Neuronal stem cell (in vitro differentiated cells): ENCODE measurements at regions not wholly inside any gene's neighbourhood (a gene's known extent, or its start where the extent isn't known, plus 50 kb on each side); places are given as distances from the start of the nearest gene placed in this dataset.
A peak's percentile ranks its signal among the peaks of the same experiment; 100 is the strongest.

Experiments used
- DNase-seq: peaks from one replicate; pipeline ENCODE4 v3.0.0-alpha.2; 2013; ENCODE audit warnings: low spot score
- H2AFZ ChIP-seq: one replicate; pipeline ENCODE4 v1.6.1; 2013; ENCODE audit warnings: mild to moderate bottlenecking, low read length, inconsistent platforms
- H2AK5ac ChIP-seq: 2 replicates; pipeline ENCODE4 v1.6.1; 2013; ENCODE audit warnings: low read depth, mild to moderate bottlenecking, inconsistent platforms, low read length, moderate library complexity, mixed read lengths
- H2BK120ac ChIP-seq: 2 replicates; pipeline ENCODE4 v1.6.1; 2013; ENCODE audit warnings: low read depth, mild to moderate bottlenecking, inconsistent platforms, low read length, moderate library complexity, mixed read lengths
- H2BK12ac ChIP-seq: one replicate; pipeline ENCODE4 v1.6.1; 2013; ENCODE audit warnings: low read length, inconsistent platforms
- H2BK15ac ChIP-seq: 2 replicates; pipeline ENCODE4 v1.6.1; 2013; ENCODE audit warnings: mild to moderate bottlenecking, low read length, inconsistent platforms, mixed read lengths
- H2BK5ac ChIP-seq: one replicate; pipeline ENCODE4 v1.6.1; 2013; ENCODE audit warnings: inconsistent platforms, mild to moderate bottlenecking, low read length, moderate library complexity
- H3K14ac ChIP-seq: one replicate; pipeline ENCODE4 v1.6.1; 2013; ENCODE audit warnings: low read length, inconsistent platforms
- H3K18ac ChIP-seq: 2 replicates; pipeline ENCODE4 v1.6.1; 2013; ENCODE audit warnings: low read length, inconsistent platforms
- H3K23ac ChIP-seq: 2 replicates; pipeline ENCODE4 v1.6.1; 2013; ENCODE audit warnings: low read depth, mild to moderate bottlenecking, mixed read lengths, low read length, inconsistent platforms; ENCODE audit not compliant: poor library complexity
- H3K27ac ChIP-seq: replicated peaks from 3 replicates; pipeline ENCODE4 v1.5.1; 2013; ENCODE audit warnings: low read length, inconsistent platforms
- H3K27me3 ChIP-seq, 3 experiments: 2 replicates each; pipeline ENCODE4 v1.6.1; 2013; ENCODE audit warnings: low read length in 3 of 3, mild to moderate bottlenecking in 2 of 3, inconsistent platforms in 1 of 3, low read depth in 1 of 3, mixed read lengths in 1 of 3, moderate library complexity in 1 of 3; ENCODE audit not compliant: control insufficient read depth in 3 of 3, insufficient read depth in 3 of 3
- H3K36me3 ChIP-seq, 2 donors: replicated peaks in 1 of 2; 2 replicates each; pipeline ENCODE4 v1.6.1; 2013; ENCODE audit warnings: low read length in 2 of 2; ENCODE audit not compliant: control insufficient read depth in 2 of 2, insufficient read depth in 2 of 2
- H3K4ac ChIP-seq: 2 replicates; pipeline ENCODE4 v1.6.1; 2013; ENCODE audit warnings: inconsistent platforms, mild to moderate bottlenecking, low read length, moderate library complexity
- H3K4me1 ChIP-seq, 2 donors: 1 replicate in 1 of 2; 2 replicates in 1 of 2; pipeline ENCODE4 v1.6.1; 2013; ENCODE audit warnings: low read length in 2 of 2, low read depth in 1 of 2; ENCODE audit not compliant: control insufficient read depth in 2 of 2, insufficient read depth in 1 of 2
- H3K4me2 ChIP-seq: one replicate; pipeline ENCODE4 v1.6.1; 2013; ENCODE audit warnings: mild to moderate bottlenecking, low read length, inconsistent platforms; ENCODE audit not compliant: insufficient read depth, poor library complexity, severe bottlenecking
- H3K4me3 ChIP-seq, 2 donors: 2 replicates each; pipeline ENCODE4 v1.5.1; 2013; ENCODE audit warnings: low read length in 2 of 2, mild to moderate bottlenecking in 2 of 2, inconsistent platforms in 1 of 2, moderate library complexity in 1 of 2
- H3K79me1 ChIP-seq: one replicate; pipeline ENCODE4 v1.6.1; 2013; ENCODE audit warnings: low read depth, mild to moderate bottlenecking, inconsistent platforms, low read length, moderate library complexity
- H3K9ac ChIP-seq: one replicate; pipeline ENCODE4 v1.6.1; 2013; ENCODE audit warnings: mild to moderate bottlenecking, low read depth, low read length, inconsistent platforms; ENCODE audit not compliant: poor library complexity
- H3K9me3 ChIP-seq, 2 donors: replicated peaks in 1 of 2; 2 replicates each; pipeline versions ENCODE3 to v1.6.1; 2013; ENCODE audit warnings: low read length in 2 of 2, mild to moderate bottlenecking in 2 of 2, inconsistent platforms in 1 of 2, low read depth in 1 of 2, mixed read lengths in 1 of 2, moderate library complexity in 1 of 2; ENCODE audit not compliant: control insufficient read depth in 2 of 2, insufficient read depth in 1 of 2
- H4K8ac ChIP-seq: one replicate; pipeline ENCODE4 v1.6.1; 2013; ENCODE audit warnings: low read depth, mild to moderate bottlenecking, inconsistent platforms, low read length, moderate library complexity
- H4K91ac ChIP-seq: one replicate; pipeline ENCODE4 v1.6.1; 2013; ENCODE audit warnings: low read length, low read depth, mild to moderate bottlenecking, inconsistent platforms; ENCODE audit not compliant: poor library complexity
- WGBS, 2 donors: extraction: QIAGEN DNeasy Blood & Tissue Kit; methylation state at CpG; one replicate each; pipeline ENCODE4 v1.1.7; 2013; ENCODE audit warnings: missing lambda C conversion rate in 2 of 2, mixed read lengths in 1 of 2; ENCODE audit not compliant: insufficient read length in 2 of 2, insufficient replicate concordance in 1 of 2; ENCODE audit errors: extremely low coverage in 2 of 2; 5-methylcytosine and 5-hydroxymethylcytosine counted together

- H2AFZ ChIP-seq, result no peak overlapping the region
- H2BK12ac ChIP-seq, result no peak overlapping the region
Observed at GRCh38 chr17:70013911-70014310, 61.1 kb upstream of the KCNJ16 start.

GRCh38 chr17:70017112-70017511 lies 57.9 kb upstream of the KCNJ16 start:
- Histone ChIP-seq H3K4me3 (no peak overlapping the region), H4K91ac (no peak overlapping the region), H3K9me3 (no peaks in the 10 kb centered on the region), H3K14ac (no peak overlapping the region), H3K4me2 (no peak overlapping the region), H2BK120ac (no peak overlapping the region), H2BK12ac (no peak overlapping the region), H3K27me3 (no peaks in the 10 kb centered on the region), H3K4ac (no peak overlapping the region), H2AK5ac (no peak overlapping the region), H3K36me3 (no peaks in the 10 kb centered on the region), H4K8ac (no peak overlapping the region), H3K9ac (no peak overlapping the region), H3K4me1 (peaks cover 0 to 2% of the 10 kb centered on the region in 2 donors), H3K23ac (no peak overlapping the region), H3K18ac (no peak overlapping the region), H3K79me1 (no peaks in the 10 kb centered on the region), H2BK5ac (no peak overlapping the region), H3K27ac (no peak overlapping the region), H2AFZ (no peak overlapping the region), H2BK15ac (no peak overlapping the region)
- WGBS, 2 donors, result no CpG with 5 or more reads among the region's 1 CpG
- DNase-seq, result no peak

More at GRCh38 chr17:70013911-70014310, 61.1 kb upstream of the KCNJ16 start:
- WGBS, 2 donors, result no CpG with 5 or more reads among the region's 4 CpGs
- Histone ChIP-seq H3K4me2 (no peak overlapping the region), H3K4ac (no peak overlapping the region), H3K14ac (no peak overlapping the region), H3K18ac (no peak overlapping the region), H2BK120ac (no peak overlapping the region), H3K79me1 (no peaks in the 10 kb centered on the region), H3K9ac (no peak overlapping the region), H3K27ac (no peak overlapping the region), H3K23ac (no peak overlapping the region), H4K8ac (no peak overlapping the region), H4K91ac (no peak overlapping the region), H2BK5ac (no peak overlapping the region), H3K36me3 (no peaks in the 10 kb centered on the region), H2BK15ac (no peak overlapping the region), H3K4me1 (peaks cover 2 to 3% of the 10 kb centered on the region in 2 donors), H2AK5ac (no peak overlapping the region), H3K4me3 (no peak overlapping the region), H3K9me3 (no peaks in the 10 kb centered on the region), H3K27me3 (no peaks in the 10 kb centered on the region)
- DNase-seq, result no peak

GRCh38 chr17:70017941-70018340 lies 57.1 kb upstream of the KCNJ16 start:
- Histone ChIP-seq H2BK12ac (no peak overlapping the region), H3K4me3 (no peak overlapping the region)
- DNase-seq, result no peak

GRCh38 chr17:70021726-70022125 lies 53.3 kb upstream of the KCNJ16 start:
- H4K91ac ChIP-seq, result no peak overlapping the region
- no peak overlapping the region for H3K4ac ChIP-seq
- H2AFZ ChIP-seq, result no peak overlapping the region
- no peak overlapping the region for H4K8ac ChIP-seq
- no peak overlapping the region for H3K27ac ChIP-seq
- no peaks in the 10 kb centered on the region for H3K27me3 ChIP-seq
- H2AK5ac ChIP-seq, result no peak overlapping the region
- H2BK12ac ChIP-seq, result no peak overlapping the region
- WGBS, 2 donors, result no CpG with 5 or more reads among the region's 5 CpGs
- H3K23ac ChIP-seq, result no peak overlapping the region
- H3K14ac ChIP-seq, result no peak overlapping the region
- no peak overlapping the region for H3K18ac ChIP-seq
- H3K79me1 ChIP-seq, result no peaks in the 10 kb centered on the region
- H3K4me2 ChIP-seq, result no peak overlapping the region
- H3K9ac ChIP-seq, result no peak overlapping the region
- no peak overlapping the region for H2BK5ac ChIP-seq
- H2BK120ac ChIP-seq, result no peak overlapping the region
- DNase-seq, result no peak
- no peak overlapping the region for H2BK15ac ChIP-seq
- H3K4me1 ChIP-seq, result peaks cover 0 to 2% of the 10 kb centered on the region in 2 donors
- no peaks in the 10 kb centered on the region for H3K9me3 ChIP-seq
- H3K4me3 ChIP-seq, result no peak overlapping the region
- H3K36me3 ChIP-seq, result no peaks in the 10 kb centered on the region

More at GRCh38 chr17:70017941-70018340, 57.1 kb upstream of the KCNJ16 start:
- no peak overlapping the region for H3K14ac ChIP-seq
- H2BK5ac ChIP-seq, result no peak overlapping the region
- H3K4me2 ChIP-seq, result no peak overlapping the region
- H3K4me1 ChIP-seq, result peaks cover 0 to 2% of the 10 kb centered on the region in 2 donors
- no peak overlapping the region for H2BK120ac ChIP-seq
- no peak overlapping the region for H3K27ac ChIP-seq
- no peak overlapping the region for H3K18ac ChIP-seq
- no peaks in the 10 kb centered on the region for H3K36me3 ChIP-seq
- no peak overlapping the region for H4K8ac ChIP-seq
- H2AK5ac ChIP-seq, result no peak overlapping the region
- no peaks in the 10 kb centered on the region for H3K27me3 ChIP-seq
- H4K91ac ChIP-seq, result no peak overlapping the region
- H2AFZ ChIP-seq, result peak overlapping the region; percentile 1
- no peak overlapping the region for H3K9ac ChIP-seq
- no peak overlapping the region for H2BK15ac ChIP-seq
- H3K79me1 ChIP-seq, result no peaks in the 10 kb centered on the region
- H3K23ac ChIP-seq, result no peak overlapping the region
- H3K9me3 ChIP-seq, result no peaks in the 10 kb centered on the region
- H3K4ac ChIP-seq, result no peak overlapping the region
